B cell (primary cell): ENCODE measurements at regions not wholly inside any gene's neighbourhood (a gene's known extent, or its start where the extent isn't known, plus 50 kb on each side); places are given as distances from the start of the nearest gene placed in this dataset.

Experiments
- EZH2 ChIP-seq: IDR thresholded peaks from 2 replicates; pipeline ENCODE4 v1.6.1; 2012; ENCODE audit warnings: borderline replicate concordance, low read depth, mild to moderate bottlenecking, moderate library complexity, low read length; ENCODE audit not compliant: insufficient read depth, poor library complexity, severe bottlenecking
- TF ChIP-seq, protein P1 (sequence below): fragments of 200-600 bp; IDR thresholded peaks from one replicate; pipeline ENCODE4 v1.8.0; 2022; ENCODE audit warnings: antibody characterized with exemption, mild to moderate bottlenecking

DNA sequence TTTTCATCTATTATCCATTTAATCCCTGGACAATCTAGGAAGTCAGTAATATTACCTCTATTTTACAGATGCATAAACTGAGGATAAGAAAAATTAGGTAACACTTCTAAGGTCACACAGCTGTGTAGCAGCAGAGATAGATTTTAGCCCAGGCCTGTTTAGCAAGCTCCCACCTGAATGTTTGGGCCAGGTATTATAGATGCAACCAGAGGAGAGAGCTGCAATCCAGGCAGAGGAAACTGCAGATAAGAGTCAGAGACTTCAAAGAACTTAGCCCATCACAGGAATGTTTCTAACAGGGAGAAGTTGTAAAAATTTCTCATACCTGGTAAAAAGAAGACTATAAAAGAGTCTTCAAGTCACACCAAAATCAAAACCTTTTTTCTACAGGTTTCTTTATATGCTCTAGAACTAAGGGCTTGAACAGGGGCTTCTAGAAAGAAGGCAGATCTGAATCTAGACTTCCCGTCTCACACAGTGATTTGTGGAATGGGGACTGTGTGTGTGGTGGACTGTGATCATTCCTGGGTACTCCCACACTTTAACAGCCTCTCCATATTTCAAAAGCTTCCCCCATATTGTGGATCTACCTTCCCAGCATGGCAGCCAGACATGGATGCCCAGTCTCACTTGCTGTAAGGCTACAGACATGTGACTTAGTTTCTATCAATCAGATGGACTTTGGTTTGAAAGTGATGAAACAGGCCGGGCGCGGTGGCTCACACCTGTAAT, 128.7 kb downstream of the TLR5 start:
- no peak for TF ChIP-seq EZH2
- TF ChIP-seq, protein P1, sequence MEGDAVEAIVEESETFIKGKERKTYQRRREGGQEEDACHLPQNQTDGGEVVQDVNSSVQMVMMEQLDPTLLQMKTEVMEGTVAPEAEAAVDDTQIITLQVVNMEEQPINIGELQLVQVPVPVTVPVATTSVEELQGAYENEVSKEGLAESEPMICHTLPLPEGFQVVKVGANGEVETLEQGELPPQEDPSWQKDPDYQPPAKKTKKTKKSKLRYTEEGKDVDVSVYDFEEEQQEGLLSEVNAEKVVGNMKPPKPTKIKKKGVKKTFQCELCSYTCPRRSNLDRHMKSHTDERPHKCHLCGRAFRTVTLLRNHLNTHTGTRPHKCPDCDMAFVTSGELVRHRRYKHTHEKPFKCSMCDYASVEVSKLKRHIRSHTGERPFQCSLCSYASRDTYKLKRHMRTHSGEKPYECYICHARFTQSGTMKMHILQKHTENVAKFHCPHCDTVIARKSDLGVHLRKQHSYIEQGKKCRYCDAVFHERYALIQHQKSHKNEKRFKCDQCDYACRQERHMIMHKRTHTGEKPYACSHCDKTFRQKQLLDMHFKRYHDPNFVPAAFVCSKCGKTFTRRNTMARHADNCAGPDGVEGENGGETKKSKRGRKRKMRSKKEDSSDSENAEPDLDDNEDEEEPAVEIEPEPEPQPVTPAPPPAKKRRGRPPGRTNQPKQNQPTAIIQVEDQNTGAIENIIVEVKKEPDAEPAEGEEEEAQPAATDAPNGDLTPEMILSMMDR: no peak
